Gastrocnemius medialis (tissue), 4 donors: ENCODE measurements at regions not wholly inside any gene's neighbourhood (a gene's known extent, or its start where the extent isn't known, plus 50 kb on each side); places are given as distances from the start of the nearest gene placed in this dataset.

ENCODE experiments used
- ATAC-seq, 2 donors: fragments of 150-250 bp; one replicate each; pipeline ENCODE4 v1.9.1; 2016
- DNase-seq, 2 donors: peaks; one replicate each; pipeline ENCODE4 v3.0.0-alpha.2; 2019
- H3K27ac ChIP-seq, 4 donors: fragments of 200-600 bp; sonication (generic); 1 replicate in 1 of 4; 2 replicates in 3 of 4; pipeline ENCODE4 v1.5.1; 2016 to 2018; ENCODE audit warnings: mild to moderate bottlenecking in 2 of 4, moderate library complexity in 1 of 4
- H3K27me3 ChIP-seq, 3 donors: fragments of 200-600 bp; sonication (generic) in 2 of 3; 1 replicate in 1 of 3; 2 replicates in 2 of 3; pipeline versions ENCODE4 v1.5.1 to v1.6.0; 2016 to 2019; ENCODE audit warnings: mild to moderate bottlenecking in 1 of 3, moderate library complexity in 1 of 3
- H3K36me3 ChIP-seq, 2 donors: fragments of 200-600 bp; sonication (generic) in 1 of 2; one replicate each; pipeline ENCODE4 v1.5.1; 2017 to 2018
- H3K4me1 ChIP-seq, 2 donors: fragments of 200-600 bp; sonication (generic) in 1 of 2; one replicate each; pipeline ENCODE4 v1.5.1; 2016 to 2017; ENCODE audit warnings: mild to moderate bottlenecking in 2 of 2
- H3K4me3 ChIP-seq, 4 donors: fragments of 200-600 bp; sonication (generic) in 3 of 4; 1 replicate in 1 of 4; 2 replicates in 3 of 4; pipeline ENCODE4 v1.5.1; 2016 to 2019; ENCODE audit warnings: mild to moderate bottlenecking in 2 of 4
- H3K9me3 ChIP-seq, 3 donors: fragments of 200-600 bp; sonication (generic) in 2 of 3; 1 replicate in 1 of 3; 2 replicates in 2 of 3; pipeline ENCODE4 v1.5.1; 2016 to 2019
- POLR2A ChIP-seq, 2 donors: fragments of 450-650 bp; IDR thresholded peaks; one replicate each; pipeline ENCODE4 v1.6.1; 2017; ENCODE audit warnings: antibody characterized with exemption in 2 of 2, mild to moderate bottlenecking in 2 of 2, moderate library complexity in 2 of 2
- in situ Hi-C, 4 donors: fragments of 200-750 bp; cut with MboI; loops; one replicate each; pipeline versions ENCODE4 v1.15.0 to v1.8.0; 2017; ENCODE audit warnings: low sequenced_read_pairs in 4 of 4
- intact Hi-C: fragments of 100-400 bp; cut with DNase I; formaldehyde crosslinking; loops from one replicate; pipeline ENCODE4 v1.15.1; 2023; ENCODE audit warnings: low total_unique reads
- TF ChIP-seq, protein P1 (sequence below), 5 experiments: fragments of 450-650 bp in 3 of 5; fragments of 200-600 bp in 2 of 5; sonication (generic) in 2 of 5; IDR thresholded peaks in 4 of 5; conservative IDR thresholded peaks in 1 of 5; 1 replicate in 4 of 5; 2 replicates in 1 of 5; pipeline ENCODE4 v1.5.1; 2016 to 2019; ENCODE audit warnings: antibody characterized with exemption in 5 of 5, mild to moderate bottlenecking in 3 of 5, moderate library complexity in 3 of 5

DNA sequence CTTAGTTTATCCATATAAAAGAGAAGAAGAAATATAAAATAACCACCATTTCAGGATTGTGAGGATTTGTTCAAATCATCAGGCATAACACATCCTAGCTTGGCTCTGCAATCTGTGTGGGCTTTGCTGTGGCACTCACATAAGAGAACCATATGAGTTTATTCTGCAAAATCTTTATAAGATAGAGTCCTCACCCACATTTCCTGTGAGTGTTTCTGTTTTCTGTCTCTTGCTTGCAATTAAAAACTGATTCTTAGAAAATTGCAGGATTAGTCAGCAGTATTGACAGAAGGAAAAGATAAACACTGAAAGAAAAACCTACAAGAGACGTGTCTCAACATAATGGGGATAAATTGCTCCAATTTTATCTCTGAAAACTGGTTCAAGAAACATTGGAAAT, 258.5 kb downstream of the RND3 start:
- no peaks in the 10 kb centered on the region for H3K36me3 ChIP-seq
- in situ Hi-C loops: no loop called here
- no peaks in the 10 kb centered on the region for H3K9me3 ChIP-seq
- ATAC-seq: no peak
- H3K4me1 ChIP-seq: no peaks in the 10 kb centered on the region
- TF ChIP-seq, protein P1, sequence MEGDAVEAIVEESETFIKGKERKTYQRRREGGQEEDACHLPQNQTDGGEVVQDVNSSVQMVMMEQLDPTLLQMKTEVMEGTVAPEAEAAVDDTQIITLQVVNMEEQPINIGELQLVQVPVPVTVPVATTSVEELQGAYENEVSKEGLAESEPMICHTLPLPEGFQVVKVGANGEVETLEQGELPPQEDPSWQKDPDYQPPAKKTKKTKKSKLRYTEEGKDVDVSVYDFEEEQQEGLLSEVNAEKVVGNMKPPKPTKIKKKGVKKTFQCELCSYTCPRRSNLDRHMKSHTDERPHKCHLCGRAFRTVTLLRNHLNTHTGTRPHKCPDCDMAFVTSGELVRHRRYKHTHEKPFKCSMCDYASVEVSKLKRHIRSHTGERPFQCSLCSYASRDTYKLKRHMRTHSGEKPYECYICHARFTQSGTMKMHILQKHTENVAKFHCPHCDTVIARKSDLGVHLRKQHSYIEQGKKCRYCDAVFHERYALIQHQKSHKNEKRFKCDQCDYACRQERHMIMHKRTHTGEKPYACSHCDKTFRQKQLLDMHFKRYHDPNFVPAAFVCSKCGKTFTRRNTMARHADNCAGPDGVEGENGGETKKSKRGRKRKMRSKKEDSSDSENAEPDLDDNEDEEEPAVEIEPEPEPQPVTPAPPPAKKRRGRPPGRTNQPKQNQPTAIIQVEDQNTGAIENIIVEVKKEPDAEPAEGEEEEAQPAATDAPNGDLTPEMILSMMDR (IDR thresholded peaks at IDR 0.05 in 4 of 5, conservative IDR thresholded peaks at IDR 0.05 in 1 of 5): no peak
- TF ChIP-seq POLR2A (IDR thresholded peaks at IDR 0.05): no peak
- H3K27me3 ChIP-seq: no peaks in the 10 kb centered on the region
- DNase-seq: no peak
- no peak overlapping the region for H3K4me3 ChIP-seq
- intact Hi-C loops: no loop called here
- H3K27ac ChIP-seq: no peak overlapping the region

DNA sequence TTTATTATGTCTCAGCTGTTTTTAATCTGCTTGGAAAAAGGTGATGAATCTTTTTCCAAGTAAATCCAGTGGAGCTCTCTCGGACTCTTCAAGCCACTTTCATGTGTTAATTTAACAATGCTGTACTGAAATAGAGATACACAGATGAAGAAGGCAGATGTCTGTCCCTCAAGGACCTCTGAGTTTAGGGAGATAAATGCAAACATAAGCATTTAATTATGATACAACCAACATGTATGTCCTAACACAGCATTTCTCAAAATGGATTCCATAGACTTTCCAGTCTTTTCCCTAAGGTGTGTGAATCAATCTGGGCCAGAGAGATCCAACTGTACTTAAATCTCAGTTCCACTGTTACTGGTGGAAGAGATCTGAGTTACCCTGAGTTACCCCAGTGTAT, 262.4 kb downstream of the RND3 start:
- no peak for ATAC-seq
- H3K4me1 ChIP-seq: no peaks in the 10 kb centered on the region
- no peak overlapping the region for H3K27ac ChIP-seq
- intact Hi-C loops (no loop called here), in situ Hi-C loops (no loop called here)
- no peaks in the 10 kb centered on the region for H3K27me3 ChIP-seq
- H3K4me3 ChIP-seq: no peak overlapping the region
- H3K36me3 ChIP-seq: no peaks in the 10 kb centered on the region
- no peaks in the 10 kb centered on the region for H3K9me3 ChIP-seq
- DNase-seq: no peak
- TF ChIP-seq POLR2A (IDR thresholded peaks at IDR 0.05): no peak
- TF ChIP-seq, protein P1 (IDR thresholded peaks at IDR 0.05 in 4 of 5, conservative IDR thresholded peaks at IDR 0.05 in 1 of 5): no peak

DNA sequence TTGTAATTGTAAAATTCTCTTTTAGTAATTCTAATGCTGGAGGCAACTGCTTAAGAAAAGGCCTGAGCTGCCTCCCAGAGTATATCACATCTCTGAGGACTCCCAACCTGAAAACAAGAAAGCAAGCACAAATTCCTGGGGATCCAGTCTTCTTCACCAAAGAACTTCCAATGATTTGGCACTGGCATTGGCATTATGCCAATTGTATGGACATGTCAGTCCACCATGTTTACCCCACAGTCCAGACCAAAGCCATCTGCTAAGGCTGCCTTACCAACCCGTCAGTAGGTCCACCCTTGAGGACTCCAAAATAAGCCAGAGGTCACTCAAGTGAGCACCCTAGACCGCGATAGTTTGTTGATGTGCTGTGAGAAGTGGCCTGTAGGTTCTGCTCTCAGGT, 263.1 kb downstream of the RND3 start:
- in situ Hi-C loops: no loop called here
- no peak overlapping the region for H3K4me3 ChIP-seq
- no peak for DNase-seq
- intact Hi-C loops: no loop called here
- TF ChIP-seq, protein P1 (IDR thresholded peaks at IDR 0.05 in 4 of 5, conservative IDR thresholded peaks at IDR 0.05 in 1 of 5): no peak
- no peak for TF ChIP-seq POLR2A (IDR thresholded peaks at IDR 0.05)
- no peaks in the 10 kb centered on the region for H3K27me3 ChIP-seq
- ATAC-seq: no peak
- H3K27ac ChIP-seq: no peak overlapping the region
- H3K36me3 ChIP-seq: no peaks in the 10 kb centered on the region
- no peaks in the 10 kb centered on the region for H3K9me3 ChIP-seq
- no peaks in the 10 kb centered on the region for H3K4me1 ChIP-seq

- Histone ChIP-seq H3K27ac (no peak overlapping the region), H3K27me3 (no peaks in the 10 kb centered on the region), H3K36me3 (no peaks in the 10 kb centered on the region), H3K9me3 (no peaks in the 10 kb centered on the region), H3K4me1 (no peaks in the 10 kb centered on the region), H3K4me3 (no peak overlapping the region)
- intact Hi-C loops (no loop called here), in situ Hi-C loops (no loop called here)
- DNase-seq (no peak), ATAC-seq (no peak)
- TF ChIP-seq, protein P1 (IDR thresholded peaks at IDR 0.05 in 4 of 5, conservative IDR thresholded peaks at IDR 0.05 in 1 of 5): no peak
- TF ChIP-seq POLR2A (IDR thresholded peaks at IDR 0.05): no peak
Measured at GRCh38 chr2:150222942-150223341, 264.5 kb downstream of the RND3 start.

DNA sequence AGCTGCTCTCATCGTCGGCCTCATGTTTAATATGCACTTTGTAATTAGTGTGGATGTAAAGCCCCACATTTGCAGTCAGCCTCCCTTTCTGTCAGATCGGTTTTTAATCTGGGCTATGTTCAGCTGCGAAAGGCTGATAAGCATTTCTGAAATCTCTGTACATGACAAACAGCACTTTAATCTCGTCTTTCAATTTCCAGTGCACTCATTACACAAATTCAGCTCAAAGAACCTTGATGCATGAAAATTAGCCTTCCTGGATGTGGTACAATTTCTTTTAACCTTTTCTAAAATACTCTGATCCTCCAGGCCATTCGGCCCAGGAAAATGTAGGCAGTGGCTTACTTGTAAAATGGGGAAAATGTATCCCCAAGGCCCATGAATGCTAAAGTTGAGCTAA, 265.1 kb downstream of the RND3 start:
- H3K4me1 ChIP-seq: no peaks in the 10 kb centered on the region
- no peak overlapping the region for H3K27ac ChIP-seq
- in situ Hi-C loops (no loop called here), intact Hi-C loops (no loop called here)
- DNase-seq: no peak
- TF ChIP-seq, protein P1 (IDR thresholded peaks at IDR 0.05 in 4 of 5, conservative IDR thresholded peaks at IDR 0.05 in 1 of 5): no peak
- no peak for TF ChIP-seq POLR2A (IDR thresholded peaks at IDR 0.05)
- H3K9me3 ChIP-seq: no peaks in the 10 kb centered on the region
- no peaks in the 10 kb centered on the region for H3K27me3 ChIP-seq
- H3K4me3 ChIP-seq: no peak overlapping the region
- ATAC-seq: no peak
- no peaks in the 10 kb centered on the region for H3K36me3 ChIP-seq
